ENCODE measurements at regions not wholly inside any gene's neighbourhood (a gene's known extent, or its start where the extent isn't known, plus 50 kb on each side); places are given as distances from the start of the nearest gene placed in this dataset.

- TF ChIP-seq CTCF (IDR thresholded peaks at IDR 0.05): no peak
- Histone ChIP-seq H3K9me3 (replicated peaks in 1 of 2; ENCODE audit: control insufficient read depth in 1 of 2, insufficient read depth in 1 of 2, low read length in 2 of 2) (peaks cover 5 to 6% of the 10 kb centered on the region in 2 donors), H3K4me3 (replicated peaks in 1 of 3; ENCODE audit: low read depth in 2 of 3, low read length in 3 of 3) (no peak overlapping the region), H3K4me1 (ENCODE audit: control insufficient read depth in 1 of 2, insufficient read depth in 2 of 2, low read length in 2 of 2) (no peaks in the 10 kb centered on the region), H3K27ac (ENCODE audit: low read depth in 1 of 2, low read length in 2 of 2) (no peak overlapping the region), H3K4me2 (replicated peaks; ENCODE audit: extremely low read depth, low read length, poor library complexity, severe bottlenecking) (no peak overlapping the region), H3K36me3 (replicated peaks in 1 of 2; ENCODE audit: control insufficient read depth in 1 of 2, insufficient read depth in 2 of 2, low read length in 2 of 2) (no peaks in the 10 kb centered on the region), H3K9ac (ENCODE audit: insufficient read depth, low read length, poor library complexity, severe bottlenecking) (no peak overlapping the region), H3K27me3 (ENCODE audit: control insufficient read depth in 2 of 2, insufficient read depth in 2 of 2, low read length in 2 of 2) (no peaks in the 10 kb centered on the region), H2AFZ (ENCODE audit: insufficient read depth, low read depth, low read length, poor library complexity, severe bottlenecking) (no peak overlapping the region), H4K20me1 (ENCODE audit: insufficient read depth, low read length) (no peaks in the 10 kb centered on the region), H3K79me2 (ENCODE audit: insufficient read depth, low read length) (no peaks in the 10 kb centered on the region)
- DNase-seq: no peak
- no CpG with 5 or more reads among the region's 1 CpG for WGBS (ENCODE audit: insufficient coverage)
- no peak overlapping the region for H3K27ac Mint-ChIP-seq
- no peaks in the 10 kb centered on the region for H3K27me3 Mint-ChIP-seq (ENCODE audit: low read depth in 3 of 3)
- no peaks in the 10 kb centered on the region for H3K4me1 Mint-ChIP-seq
- no peaks in the 10 kb centered on the region for H3K36me3 Mint-ChIP-seq
- peaks cover 2 to 16% (median 8%) of the 10 kb centered on the region in 7 donors for H3K9me3 Mint-ChIP-seq
- no peak overlapping the region for H3K4me3 Mint-ChIP-seq
- intact Hi-C loops (cut with micrococcal nuclease): no loop called here
Measured at GRCh38 chr2:49480520-49480919, 326.2 kb upstream of the FSHR start.

- no peak overlapping the region for H3K4me2 ChIP-seq (replicated peaks; ENCODE audit: extremely low read depth, low read length, poor library complexity, severe bottlenecking)
- no peak for DNase-seq
- H3K4me3 Mint-ChIP-seq: no peak overlapping the region
- no peak overlapping the region for H3K9ac ChIP-seq (ENCODE audit: insufficient read depth, low read length, poor library complexity, severe bottlenecking)
- H3K36me3 Mint-ChIP-seq: no peaks in the 10 kb centered on the region
- H4K20me1 ChIP-seq (ENCODE audit: insufficient read depth, low read length): no peaks in the 10 kb centered on the region
- H2AFZ ChIP-seq (ENCODE audit: insufficient read depth, low read depth, low read length, poor library complexity, severe bottlenecking): no peak overlapping the region
- peaks cover 2 to 17% (median 11%) of the 10 kb centered on the region in 7 donors for H3K9me3 Mint-ChIP-seq
- no peaks in the 10 kb centered on the region for H3K4me1 Mint-ChIP-seq
- H3K27me3 Mint-ChIP-seq (ENCODE audit: low read depth in 3 of 3): no peaks in the 10 kb centered on the region
- no peak overlapping the region for H3K4me3 ChIP-seq (replicated peaks in 1 of 3; ENCODE audit: low read depth in 2 of 3, low read length in 3 of 3)
- no peaks in the 10 kb centered on the region for H3K4me1 ChIP-seq (ENCODE audit: control insufficient read depth in 1 of 2, insufficient read depth in 2 of 2, low read length in 2 of 2)
- H3K79me2 ChIP-seq (ENCODE audit: insufficient read depth, low read length): no peaks in the 10 kb centered on the region
- no peaks in the 10 kb centered on the region for H3K27me3 ChIP-seq (ENCODE audit: control insufficient read depth in 2 of 2, insufficient read depth in 2 of 2, low read length in 2 of 2)
- no peak for TF ChIP-seq CTCF (IDR thresholded peaks at IDR 0.05)
- intact Hi-C loops (cut with micrococcal nuclease): no loop called here
- H3K27ac Mint-ChIP-seq: no peak overlapping the region
- no CpG with 5 or more reads among the region's 1 CpG for WGBS (ENCODE audit: insufficient coverage)
- H3K27ac ChIP-seq (ENCODE audit: low read depth in 1 of 2, low read length in 2 of 2): no peak overlapping the region
- H3K36me3 ChIP-seq (replicated peaks in 1 of 2; ENCODE audit: control insufficient read depth in 1 of 2, insufficient read depth in 2 of 2, low read length in 2 of 2): no peaks in the 10 kb centered on the region
- peaks cover 13 to 23% of the 10 kb centered on the region in 2 donors for H3K9me3 ChIP-seq (replicated peaks in 1 of 2; ENCODE audit: control insufficient read depth in 1 of 2, insufficient read depth in 1 of 2, low read length in 2 of 2)
Measured at GRCh38 chr2:49465157-49465831, 311.0 kb upstream of the FSHR start.

Measured in CD14-positive monocyte (primary cell).